Erythroblast (primary cell): ENCODE measurements at regions not wholly inside any gene's neighbourhood (a gene's known extent, or its start where the extent isn't known, plus 50 kb on each side); places are given as distances from the start of the nearest gene placed in this dataset.

Source experiments
- GATA1 ChIP-seq: IDR thresholded peaks from 2 replicates; pipeline ENCODE4 v1.6.1; 2011; ENCODE audit warnings: low read depth, mild to moderate bottlenecking, control low read depth, low read length, moderate library complexity
- POLR2A ChIP-seq: IDR thresholded peaks from 2 replicates; pipeline ENCODE4 v1.6.1; 2011; ENCODE audit warnings: mild to moderate bottlenecking, low read length

DNA sequence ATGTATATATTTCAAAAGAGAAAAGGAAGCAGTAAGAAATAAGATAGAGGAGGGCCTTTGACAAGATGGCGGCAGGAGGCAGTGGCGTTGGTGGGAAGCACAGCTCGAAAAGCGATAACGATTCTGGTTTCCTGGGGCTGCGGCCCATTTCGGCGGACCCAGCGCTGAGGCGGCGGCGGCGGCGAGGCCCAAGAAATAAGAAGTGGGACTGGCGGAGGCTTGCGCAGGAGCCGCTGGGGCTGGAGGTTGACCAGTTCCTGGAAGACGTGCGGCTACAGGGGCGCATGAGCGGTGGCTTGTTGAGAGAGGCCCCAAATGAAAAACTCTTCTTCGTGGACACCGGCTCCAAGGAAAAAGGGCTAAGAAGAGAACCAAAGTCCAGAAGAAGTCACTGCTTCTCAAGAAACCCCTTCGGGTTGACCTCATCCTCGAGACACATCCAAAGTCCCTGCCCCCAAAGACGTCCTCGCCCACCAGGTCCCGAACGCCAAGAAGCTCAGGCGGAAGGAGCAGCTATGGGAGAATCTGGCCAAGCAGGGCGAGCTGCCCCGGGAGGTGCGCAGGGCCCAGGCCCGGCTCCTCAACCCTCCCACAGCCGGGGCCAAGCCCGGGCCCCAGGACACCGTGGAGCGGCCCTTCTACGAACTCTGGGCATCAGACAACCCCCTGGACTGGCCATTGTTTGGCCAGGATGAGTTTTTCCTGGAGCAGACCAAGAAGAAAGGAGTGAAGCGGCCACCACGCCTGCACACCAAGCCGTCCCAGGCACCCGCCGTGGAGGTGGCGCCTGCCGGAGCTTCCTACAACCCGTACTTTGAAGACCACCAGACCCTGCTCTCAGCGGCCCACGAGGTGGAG, 624.3 kb downstream of the MCTP2 start:
- no peak for TF ChIP-seq GATA1
- no peak for TF ChIP-seq POLR2A
